Gastrocnemius medialis (tissue), 4 donors: ENCODE measurements at regions not wholly inside any gene's neighbourhood (a gene's known extent, or its start where the extent isn't known, plus 50 kb on each side); places are given as distances from the start of the nearest gene placed in this dataset.

Source experiments
- CTCF ChIP-seq, 5 experiments: fragments of 450-650 bp in 3 of 5; fragments of 200-600 bp in 2 of 5; sonication (generic) in 2 of 5; IDR thresholded peaks in 4 of 5; conservative IDR thresholded peaks in 1 of 5; 1 replicate in 4 of 5; 2 replicates in 1 of 5; pipeline ENCODE4 v1.5.1; 2016 to 2019; ENCODE audit warnings: antibody characterized with exemption in 5 of 5, mild to moderate bottlenecking in 3 of 5, moderate library complexity in 3 of 5
- POLR2A ChIP-seq, 2 donors: fragments of 450-650 bp; IDR thresholded peaks; one replicate each; pipeline ENCODE4 v1.6.1; 2017; ENCODE audit warnings: antibody characterized with exemption in 2 of 2, mild to moderate bottlenecking in 2 of 2, moderate library complexity in 2 of 2

DNA sequence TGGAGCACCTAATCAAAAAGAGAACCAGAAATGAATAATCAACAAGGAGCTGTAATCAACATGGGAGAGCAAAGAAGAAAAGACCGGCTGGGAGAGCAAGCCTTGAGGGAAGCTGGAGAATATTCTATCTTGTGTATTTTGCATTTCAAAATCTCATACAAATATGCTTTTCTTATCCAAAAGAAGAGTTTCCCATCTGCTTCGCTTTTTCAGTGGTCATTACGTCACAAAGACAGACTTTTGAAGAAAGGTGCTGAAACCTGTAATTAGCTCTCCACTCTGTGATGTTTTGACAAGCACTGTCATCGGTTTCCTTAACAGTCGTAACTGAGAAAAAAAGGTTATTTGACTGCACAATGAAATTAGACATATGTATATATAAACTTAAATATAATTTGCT, 139.1 kb upstream of the TACR1 start:
- TF ChIP-seq POLR2A (IDR thresholded peaks at IDR 0.05) (no peak), CTCF (IDR thresholded peaks at IDR 0.05 in 4 of 5, conservative IDR thresholded peaks at IDR 0.05 in 1 of 5) (no peak)
